ENCODE measurements at regions not wholly inside any gene's neighbourhood (a gene's known extent, or its start where the extent isn't known, plus 50 kb on each side); places are given as distances from the start of the nearest gene placed in this dataset. TPM values are rescaled to one million over a fixed set of nuclear protein-coding genes. Genes with fewer than 3 reads are reported as not detected.

Small RNA genes in the stretch of these regions (small RNA-seq; reads per million reads assigned to genes)
- gene AC034244.1: not detected
